Neural progenitor cell (in vitro differentiated cells): ENCODE measurements at regions not wholly inside any gene's neighbourhood (a gene's known extent, or its start where the extent isn't known, plus 50 kb on each side); places are given as distances from the start of the nearest gene placed in this dataset.

Source experiments
- EZH2phosphoT487 ChIP-seq: fragments of 200-600 bp; sonication (generic); IDR thresholded peaks from 2 replicates; pipeline ENCODE4 v1.6.1; 2017; ENCODE audit warnings: antibody characterized with exemption
- TF ChIP-seq, protein P1 (sequence below): fragments of 200-600 bp; sonication (generic); IDR thresholded peaks from 2 replicates; pipeline ENCODE4 v1.5.1; 2017; ENCODE audit warnings: antibody characterized with exemption, mild to moderate bottlenecking

DNA sequence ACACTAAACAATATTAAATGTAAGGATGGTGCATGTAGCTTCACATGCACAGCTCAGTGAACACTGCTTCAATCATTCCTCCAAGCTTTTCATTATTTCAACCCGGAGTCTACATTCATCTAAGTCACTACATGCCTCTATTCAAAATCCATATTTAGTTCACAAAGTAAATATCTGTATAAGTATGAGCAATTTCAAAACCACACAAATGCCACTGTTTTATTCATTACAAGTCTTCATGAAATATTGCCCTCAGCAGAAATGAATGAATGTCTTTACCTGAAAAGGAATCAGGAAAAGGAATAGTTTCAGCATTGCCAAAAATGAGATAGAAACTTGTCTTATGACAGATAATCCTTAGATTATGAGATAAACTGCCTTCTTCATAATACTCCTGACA, 149.4 kb downstream of the SLC38A4 start:
- TF ChIP-seq, protein P1, sequence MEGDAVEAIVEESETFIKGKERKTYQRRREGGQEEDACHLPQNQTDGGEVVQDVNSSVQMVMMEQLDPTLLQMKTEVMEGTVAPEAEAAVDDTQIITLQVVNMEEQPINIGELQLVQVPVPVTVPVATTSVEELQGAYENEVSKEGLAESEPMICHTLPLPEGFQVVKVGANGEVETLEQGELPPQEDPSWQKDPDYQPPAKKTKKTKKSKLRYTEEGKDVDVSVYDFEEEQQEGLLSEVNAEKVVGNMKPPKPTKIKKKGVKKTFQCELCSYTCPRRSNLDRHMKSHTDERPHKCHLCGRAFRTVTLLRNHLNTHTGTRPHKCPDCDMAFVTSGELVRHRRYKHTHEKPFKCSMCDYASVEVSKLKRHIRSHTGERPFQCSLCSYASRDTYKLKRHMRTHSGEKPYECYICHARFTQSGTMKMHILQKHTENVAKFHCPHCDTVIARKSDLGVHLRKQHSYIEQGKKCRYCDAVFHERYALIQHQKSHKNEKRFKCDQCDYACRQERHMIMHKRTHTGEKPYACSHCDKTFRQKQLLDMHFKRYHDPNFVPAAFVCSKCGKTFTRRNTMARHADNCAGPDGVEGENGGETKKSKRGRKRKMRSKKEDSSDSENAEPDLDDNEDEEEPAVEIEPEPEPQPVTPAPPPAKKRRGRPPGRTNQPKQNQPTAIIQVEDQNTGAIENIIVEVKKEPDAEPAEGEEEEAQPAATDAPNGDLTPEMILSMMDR, result no peak
- no peak for TF ChIP-seq EZH2phosphoT487
